ENCODE measurements at regions not wholly inside any gene's neighbourhood (a gene's known extent, or its start where the extent isn't known, plus 50 kb on each side); places are given as distances from the start of the nearest gene placed in this dataset.
A peak's percentile ranks its signal among the peaks of the same experiment; 100 is the strongest.
"Not testable (repeated sequence)": the region's sequence is repeated elsewhere in the genome, so short reads cannot be mapped to it uniquely, and the experiment has no call there.

DNA sequence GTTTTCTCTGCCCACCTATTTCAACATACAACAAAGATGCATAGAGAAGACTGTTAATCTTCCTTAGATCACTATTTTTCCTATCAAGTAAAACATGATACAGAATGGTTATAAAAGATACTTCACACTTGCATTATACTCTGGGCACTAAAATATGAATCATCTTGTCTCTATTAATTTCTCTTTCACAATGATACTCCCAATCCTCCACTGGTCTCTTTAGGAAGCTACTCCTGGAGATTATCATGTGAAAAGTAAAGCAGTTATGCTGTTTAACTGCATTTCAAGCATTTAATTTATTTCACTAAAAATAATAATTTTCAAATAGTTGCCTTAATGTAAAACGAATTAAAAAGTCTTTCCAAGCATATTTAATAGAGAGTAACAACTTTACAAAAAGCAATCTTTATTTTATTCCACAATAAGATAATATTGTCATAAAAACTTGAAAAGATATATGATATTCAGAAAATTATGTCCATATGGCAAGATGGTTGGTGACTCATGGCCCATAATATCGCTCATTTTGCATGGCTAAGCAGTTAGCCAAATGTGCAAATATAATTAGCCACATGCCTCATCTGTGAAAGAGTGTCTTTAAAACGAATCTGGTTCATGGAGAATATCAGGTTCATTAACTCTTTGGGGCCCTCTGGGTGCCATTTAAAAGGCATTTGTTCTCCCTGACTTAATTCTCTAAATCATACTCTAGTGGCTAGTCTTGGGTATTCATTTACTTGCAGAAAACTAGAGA, 1569.0 kb upstream of the B3GALT2 start:
- DNase-seq: peak; percentile 99

DNA sequence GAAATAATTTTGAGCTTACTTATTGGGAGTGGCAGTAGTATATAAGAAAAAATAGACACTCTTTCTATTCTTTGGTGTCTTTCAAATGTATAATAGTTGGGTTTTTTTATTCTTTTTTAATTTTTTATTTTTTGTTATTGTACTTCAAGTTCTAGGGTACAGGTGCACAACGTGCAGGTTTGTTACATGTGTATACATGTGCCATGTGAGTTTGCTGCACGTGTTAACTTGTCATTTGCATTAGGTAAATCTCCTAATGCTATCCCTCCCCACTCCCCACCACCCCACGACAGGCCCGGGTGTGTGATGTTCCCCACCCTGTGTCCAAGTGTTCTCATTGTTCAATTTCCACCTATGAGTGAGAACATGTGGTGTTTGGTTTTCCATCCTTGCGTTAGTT, 1552.4 kb upstream of the B3GALT2 start:
- not testable (repeated sequence) for DNase-seq

DNA sequence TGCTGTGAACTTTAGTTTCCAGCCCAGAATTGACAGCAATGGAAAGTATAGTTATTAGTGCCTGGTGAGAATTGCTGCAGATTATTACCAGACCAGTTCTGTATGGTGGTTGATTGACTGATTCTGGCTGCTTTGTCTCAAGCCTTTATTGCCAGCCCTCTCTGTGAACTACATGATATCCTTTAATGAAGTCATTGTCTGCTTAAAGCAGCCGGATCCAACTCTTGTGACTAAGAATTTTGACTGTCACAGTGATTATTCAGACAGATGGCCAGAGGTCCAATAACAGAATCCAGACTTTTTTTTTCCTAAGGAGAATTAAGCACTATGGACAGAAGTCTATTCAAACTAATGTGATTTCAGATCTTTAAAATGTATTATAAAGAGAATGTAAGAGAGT, 1548.6 kb upstream of the B3GALT2 start:
- DNase-seq: peak; percentile 89

DNA sequence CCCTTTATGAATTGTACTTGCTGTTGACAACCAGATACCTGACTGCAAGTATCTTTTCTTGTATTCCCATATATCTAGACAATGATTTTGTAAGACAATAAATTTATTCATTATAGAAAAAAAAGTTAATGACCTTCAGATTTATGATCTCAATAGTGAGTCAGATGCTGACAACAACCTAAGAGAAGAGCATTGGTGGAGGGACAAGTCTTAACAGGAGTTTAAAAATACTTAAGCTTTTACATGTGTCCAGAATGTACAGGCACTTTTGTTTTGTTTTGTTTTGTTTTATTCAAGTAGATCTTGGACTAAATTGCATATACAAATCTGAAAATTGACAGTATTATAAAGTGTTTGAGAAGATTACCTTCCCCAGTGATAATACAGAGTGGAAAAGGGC, 1544.6 kb upstream of the B3GALT2 start:
- DNase-seq: no peak

DNA sequence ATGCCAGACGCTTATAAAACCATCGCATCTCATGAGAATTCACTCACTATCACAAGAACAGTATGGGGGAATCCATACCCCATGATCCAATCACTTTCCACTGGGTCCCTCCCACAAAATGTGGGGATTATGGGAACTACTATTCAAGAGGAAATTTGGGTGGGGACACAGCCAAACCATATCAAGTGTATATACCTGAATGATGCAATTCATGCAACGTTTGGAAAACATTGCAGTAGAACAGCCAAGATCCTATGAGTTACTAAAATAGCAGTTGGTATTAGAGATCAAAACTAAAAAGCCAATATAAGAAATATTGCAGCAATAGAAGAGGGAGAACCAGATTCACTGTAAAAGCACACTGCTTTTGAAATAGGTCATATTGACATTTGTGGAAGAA, 1543.9 kb upstream of the B3GALT2 start:
- no peak for DNase-seq

DNA sequence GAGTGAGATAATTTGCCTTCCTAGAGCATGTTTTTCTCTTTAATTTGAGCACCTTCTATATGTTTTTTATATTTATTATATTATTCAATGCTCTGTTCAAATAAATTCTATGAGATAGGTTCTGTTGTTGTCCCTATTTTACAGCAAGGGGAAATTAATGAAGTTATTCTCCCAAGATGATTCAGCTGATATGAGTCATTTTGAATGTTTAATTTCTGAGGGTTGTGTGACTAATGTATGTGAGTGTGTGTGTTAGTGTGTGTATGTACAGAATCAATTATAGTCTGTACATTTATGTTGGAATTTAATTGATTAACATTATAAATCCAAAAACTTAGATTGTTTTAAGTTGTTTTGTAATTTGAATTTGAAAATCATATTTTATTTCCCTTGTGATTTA, 1536.7 kb upstream of the B3GALT2 start:
- no peak for DNase-seq

DNA sequence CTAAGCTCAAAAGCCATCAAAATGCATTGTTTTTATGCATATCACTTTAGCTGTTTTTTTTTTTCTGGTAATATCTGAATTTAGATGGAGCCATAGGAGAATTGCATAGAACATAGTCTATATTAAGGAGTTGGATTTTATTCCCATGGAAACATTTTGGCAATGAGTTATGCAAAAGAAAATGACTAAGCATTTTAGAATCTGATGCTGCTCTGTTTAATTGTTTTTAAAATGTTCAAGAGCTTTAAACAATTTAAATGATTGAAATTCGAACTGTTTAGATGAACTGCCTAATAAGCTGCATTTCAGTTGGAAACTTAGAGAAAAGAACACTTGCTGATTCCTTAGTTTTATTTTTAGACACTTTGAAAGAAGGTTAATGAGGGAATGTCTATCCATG, 1531.5 kb upstream of the B3GALT2 start:
- DNase-seq: peak; percentile 33

DNA sequence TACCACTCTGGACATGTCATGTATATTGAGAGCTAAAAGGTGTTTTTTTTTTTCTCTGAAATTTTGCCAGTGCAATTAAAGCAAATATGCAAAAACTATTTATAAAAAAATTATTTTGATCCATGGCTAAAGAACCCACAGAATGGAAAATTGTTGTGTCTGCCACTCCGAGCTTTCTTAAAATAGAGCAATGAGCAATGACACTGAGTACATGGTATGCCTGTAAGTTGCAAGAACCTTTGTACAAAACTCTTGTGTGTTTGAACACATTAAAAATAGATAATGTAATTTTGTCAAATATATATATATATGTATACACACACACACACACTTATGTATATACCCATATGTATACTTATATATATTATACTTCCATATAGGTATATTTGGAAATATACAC, 1530.9 kb upstream of the B3GALT2 start:
- no peak for DNase-seq

DNA sequence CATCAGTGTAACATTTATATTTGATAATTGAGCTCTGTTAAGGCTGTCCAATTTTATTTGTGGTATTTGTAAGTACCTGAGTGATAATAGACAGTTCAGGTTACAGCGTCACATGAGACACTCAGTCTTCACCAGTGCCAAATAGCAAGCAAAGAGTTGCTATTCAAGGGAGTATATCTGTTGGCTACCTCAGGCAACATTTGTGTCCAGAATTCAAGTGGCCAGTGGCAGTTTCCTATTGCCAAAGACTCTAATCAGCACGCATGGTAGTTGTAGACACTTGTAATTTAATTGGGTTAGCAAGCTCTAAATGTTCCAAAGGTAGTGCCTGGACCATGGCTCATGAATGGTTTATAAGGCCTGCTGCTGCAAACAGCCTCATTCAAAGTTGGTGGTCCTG, 1524.3 kb upstream of the B3GALT2 start:
- no peak for DNase-seq

DNA sequence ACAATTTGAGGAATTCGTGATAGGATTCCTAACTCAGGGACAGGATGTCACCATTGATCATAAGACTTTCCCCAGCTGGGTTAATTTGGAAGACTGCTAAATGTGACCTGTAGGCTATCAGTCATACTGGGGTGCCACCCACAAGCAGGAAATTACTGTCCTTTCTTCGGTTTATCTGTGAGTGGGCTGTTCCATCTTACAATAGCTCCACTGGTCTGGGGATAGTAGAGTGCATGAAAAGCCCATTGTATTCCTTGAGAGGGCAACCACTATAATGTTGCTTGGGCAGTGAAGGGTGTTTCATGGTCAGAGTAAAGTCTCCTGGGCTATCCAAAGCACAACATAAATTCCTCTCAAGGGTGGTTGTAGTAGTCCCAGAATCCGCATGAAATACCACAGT, 1523.0 kb upstream of the B3GALT2 start:
- DNase-seq: no peak

DNA sequence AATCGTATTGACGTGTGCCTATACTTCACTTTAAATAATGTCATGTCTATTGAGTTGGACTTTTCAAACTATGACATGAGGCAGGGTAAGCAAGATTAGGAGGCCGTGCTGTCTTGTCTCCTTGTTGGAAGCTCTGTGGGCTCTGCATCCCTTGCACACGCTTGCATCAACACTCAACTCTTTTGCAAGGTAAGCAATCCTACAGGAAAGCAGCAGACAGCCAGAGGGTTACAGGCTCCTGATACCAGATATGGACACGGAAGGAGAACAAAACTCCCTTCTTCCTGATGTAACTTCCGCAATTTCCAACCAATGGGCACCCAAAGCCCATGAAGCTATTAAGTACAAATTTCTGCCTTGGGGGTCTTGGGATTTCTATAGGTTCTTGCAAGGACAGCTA, 1520.7 kb upstream of the B3GALT2 start:
- DNase-seq: no peak

DNA sequence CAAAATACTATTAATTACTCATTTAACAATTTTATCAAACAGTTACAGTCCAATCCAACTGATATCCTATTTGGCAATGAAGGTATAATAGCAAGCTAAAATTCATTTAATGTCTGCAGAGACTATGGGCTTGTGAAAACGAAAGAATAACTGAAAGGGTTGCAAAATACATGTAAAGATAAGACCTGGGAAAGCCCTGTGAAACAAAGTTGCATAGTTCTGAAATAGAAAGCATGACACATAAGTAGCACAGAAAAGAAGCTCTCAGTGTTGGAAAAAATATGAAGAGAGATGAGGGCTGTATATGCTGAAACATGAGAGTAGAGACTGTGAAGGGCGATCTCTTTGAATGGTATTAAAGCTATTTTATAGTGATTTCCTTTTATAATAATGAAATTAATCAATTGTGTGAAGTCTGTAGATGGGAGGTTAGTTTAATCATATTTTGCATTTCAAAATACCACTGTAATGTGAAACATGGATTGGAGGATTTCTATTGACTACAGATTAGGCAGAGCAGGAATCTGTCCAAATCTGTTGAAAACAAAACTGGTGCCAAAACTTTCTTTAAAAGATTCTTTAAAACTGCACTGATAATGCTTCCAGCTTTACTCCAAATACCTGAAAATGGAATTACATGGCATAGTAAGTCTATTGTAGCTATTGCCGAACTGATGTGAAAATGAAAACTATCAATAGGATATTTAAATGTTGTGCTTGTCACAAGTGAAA, 1518.9 kb upstream of the B3GALT2 start:
- peak; percentile 78 for DNase-seq

DNA sequence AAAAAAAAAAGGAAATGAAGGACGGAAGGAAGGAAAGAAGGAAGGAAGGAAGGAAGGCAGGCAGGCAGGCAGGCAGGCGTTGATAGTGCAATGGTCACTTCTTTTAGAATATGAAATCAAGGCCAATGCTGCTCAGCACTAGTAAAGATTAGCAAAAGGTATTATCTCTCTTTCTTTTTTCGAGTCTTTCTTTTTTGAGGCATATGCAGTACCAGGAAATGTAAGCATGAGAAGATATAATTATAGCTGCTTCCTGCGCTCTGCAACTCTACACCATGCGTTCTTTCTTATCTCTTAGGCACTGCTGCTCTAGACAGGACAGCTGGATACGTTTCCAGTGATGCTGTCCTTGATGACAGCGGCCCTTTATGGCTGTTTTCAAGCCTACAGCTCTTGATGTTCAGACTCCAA, 1512.5 kb upstream of the B3GALT2 start:
- DNase-seq: no peak

DNA sequence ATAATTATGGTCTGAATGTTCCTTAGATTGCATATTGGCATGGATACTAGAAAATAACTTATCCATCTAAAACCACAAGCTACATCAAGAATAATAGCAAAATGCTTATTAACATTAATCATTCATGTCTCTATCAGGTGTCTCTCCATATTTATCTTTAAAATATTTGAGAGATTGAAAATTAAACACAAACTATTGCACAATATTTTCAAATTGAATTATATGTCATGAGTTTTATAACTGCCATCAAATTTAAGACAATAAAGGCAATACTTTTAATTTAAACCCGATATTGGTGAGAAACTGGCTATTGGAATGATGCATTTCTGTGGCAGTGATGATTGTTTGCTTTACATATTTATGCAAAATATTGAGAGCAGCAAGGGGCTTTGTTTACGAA, 1506.8 kb upstream of the B3GALT2 start:
- DNase-seq: no peak

DNA sequence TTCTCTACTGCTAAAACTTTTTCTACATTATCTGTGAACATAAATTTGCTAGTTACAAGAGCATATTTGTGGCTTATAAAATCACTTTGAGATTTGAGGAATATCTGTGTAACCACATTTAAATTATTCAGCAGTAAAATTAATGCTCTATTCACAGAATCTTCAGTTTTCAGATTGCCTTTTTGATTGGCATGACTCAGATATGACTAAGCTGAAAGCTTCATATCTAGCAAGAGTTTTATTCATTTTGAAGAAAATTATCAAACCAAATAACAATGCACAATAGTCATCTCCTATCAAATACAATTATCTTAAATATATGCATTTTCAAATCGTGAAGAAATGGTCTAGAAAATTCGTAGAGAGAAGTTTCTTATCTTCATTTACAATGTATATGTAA, 1498.2 kb upstream of the B3GALT2 start:
- no peak for DNase-seq

DNA sequence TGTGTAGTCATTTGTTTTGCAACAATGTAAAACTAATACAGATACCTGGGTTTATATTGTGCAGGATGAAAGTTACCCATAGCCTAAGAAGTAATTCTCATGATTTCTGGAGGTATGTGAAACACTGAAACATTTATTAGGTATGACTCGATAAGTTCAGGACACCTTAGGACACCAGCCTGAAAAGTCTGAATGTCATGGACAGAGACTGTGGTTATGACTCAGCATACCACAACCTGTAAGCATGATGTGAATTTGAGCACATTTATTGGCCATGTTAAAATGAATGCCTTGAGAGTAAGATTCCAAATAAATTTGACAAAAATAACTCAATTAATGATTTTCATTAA, 1471.7 kb upstream of the B3GALT2 start:
- no peak for DNase-seq

DNA sequence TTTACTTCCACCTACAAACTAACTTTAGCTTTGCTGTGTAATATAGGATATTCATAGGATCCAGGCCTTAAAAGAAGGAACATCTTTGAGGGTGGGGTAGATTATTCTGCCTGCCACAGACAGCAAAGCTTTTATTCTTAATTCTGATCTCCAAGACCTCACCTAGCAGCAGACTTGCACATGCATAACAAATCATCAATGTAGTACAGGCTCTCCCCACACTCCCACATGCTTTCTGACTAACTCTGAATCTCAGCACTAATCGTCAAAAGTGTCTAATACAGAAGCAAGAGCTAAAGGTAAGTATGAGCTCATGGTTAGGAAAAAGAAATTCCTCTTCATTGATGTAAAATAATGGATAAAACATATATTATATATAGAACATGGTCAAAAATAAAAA, 1468.5 kb upstream of the B3GALT2 start:
- no peak for DNase-seq

DNA sequence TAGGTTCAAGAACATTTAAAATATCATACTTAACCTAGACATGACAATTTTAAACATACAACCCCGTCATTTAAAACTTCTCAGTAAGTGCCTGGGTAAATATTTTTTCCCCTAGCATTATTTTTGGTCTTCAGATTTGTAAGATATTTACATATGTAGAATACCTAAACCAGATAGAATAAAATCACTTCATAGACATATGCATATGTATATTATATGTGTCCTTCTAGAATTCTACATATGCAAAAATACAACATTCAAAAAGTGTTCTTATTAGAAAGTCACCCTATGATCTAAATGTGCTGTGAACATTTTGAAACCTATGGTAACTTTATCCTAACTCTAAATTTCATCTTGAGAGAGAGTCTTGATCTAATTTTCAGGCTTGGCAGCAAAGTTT, 1467.0 kb upstream of the B3GALT2 start:
- no peak for DNase-seq

DNA sequence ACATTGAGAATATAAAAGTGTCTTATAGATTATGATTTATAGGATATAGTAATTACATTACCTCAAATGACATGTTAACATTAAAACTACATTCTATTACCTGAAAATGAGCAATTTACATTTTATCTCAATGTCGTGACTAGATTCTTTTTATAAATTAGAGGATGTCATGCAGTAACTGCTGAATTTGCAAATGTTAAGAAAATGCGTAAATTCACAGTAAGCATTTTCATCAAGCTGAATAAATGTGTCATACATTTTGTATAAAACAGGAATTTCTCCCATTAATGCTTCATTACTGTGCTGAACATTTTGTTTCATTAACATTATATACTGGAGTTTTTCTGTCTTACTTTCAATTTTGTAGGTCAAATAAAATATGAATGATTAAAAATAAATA, 1460.7 kb upstream of the B3GALT2 start:
- no peak for DNase-seq

DNA sequence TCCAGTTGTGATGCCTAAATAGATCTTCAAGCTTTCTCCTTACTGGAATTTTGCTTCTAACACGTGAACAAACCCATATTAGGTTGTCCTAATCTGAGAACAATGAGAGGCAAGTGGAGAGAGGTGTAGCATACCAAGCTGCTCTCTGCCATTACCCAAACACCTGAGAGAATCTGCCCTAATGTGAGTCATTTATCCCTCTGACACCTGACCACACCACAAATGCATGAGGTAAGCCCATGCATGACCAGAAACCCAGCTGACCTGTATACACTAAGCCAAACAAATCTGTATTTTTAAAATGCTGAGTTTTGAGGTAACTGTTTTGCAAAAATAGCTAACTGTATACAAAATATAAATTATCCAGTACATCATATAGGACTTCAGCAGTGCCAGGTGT, 1458.1 kb upstream of the B3GALT2 start:
- DNase-seq: no peak

DNA sequence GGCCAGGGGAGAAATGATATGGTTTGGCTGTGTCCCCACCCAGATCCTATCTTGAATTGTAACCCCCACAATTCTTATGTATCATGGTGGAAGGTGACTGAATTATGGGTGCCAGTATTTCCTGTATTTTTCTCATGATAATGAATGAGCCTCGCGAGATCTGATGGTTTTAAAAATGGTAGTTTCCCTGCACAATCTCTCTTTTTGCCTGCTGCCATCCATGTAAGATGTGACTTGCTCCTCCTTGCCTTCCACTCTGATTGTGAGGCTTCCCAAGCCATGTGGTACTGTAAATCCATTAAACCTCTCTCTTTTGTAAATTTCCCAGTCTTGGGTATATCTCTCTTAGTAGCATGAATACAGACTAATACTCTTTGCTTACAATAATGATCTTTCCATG, 1453.9 kb upstream of the B3GALT2 start:
- DNase-seq: no peak

DNA sequence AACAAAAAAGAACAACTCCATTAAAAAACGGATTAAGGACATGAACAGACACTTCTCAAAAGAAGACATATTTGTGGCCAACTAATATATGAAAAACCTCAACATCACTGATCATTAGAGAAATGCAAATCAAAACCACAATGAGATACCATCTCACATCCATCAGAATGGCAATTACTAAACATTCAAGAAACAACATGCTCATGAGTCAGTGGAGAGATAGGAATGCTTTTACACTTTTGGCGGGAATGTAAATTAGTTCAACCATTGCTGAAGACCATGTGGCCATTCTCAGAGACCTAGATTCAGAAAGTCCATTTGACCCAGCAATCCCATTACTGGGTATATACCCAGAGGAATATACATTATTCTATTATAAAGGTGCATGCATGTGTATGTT, 1442.6 kb upstream of the B3GALT2 start:
- DNase-seq: no peak

DNA sequence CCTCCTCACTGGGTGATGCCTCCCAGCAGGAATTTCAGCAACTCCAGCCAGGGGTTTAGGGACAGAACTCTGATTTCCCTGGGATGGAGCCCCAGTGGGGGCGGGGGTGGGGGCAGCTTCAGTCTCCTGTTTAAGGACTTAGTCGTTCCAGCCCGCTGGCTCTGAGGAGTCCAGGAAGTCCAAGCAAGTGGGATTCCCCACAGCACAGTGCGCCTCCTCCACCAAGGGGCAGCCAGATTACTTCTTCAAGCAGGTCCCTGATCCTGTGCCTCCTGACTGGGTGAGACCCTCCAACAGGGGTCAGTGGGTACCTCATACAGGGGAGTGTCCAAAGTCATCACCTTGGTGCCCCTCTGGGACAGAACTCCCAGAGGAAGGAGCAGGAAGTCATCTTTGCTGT, 1438.4 kb upstream of the B3GALT2 start:
- DNase-seq: no peak

DNA sequence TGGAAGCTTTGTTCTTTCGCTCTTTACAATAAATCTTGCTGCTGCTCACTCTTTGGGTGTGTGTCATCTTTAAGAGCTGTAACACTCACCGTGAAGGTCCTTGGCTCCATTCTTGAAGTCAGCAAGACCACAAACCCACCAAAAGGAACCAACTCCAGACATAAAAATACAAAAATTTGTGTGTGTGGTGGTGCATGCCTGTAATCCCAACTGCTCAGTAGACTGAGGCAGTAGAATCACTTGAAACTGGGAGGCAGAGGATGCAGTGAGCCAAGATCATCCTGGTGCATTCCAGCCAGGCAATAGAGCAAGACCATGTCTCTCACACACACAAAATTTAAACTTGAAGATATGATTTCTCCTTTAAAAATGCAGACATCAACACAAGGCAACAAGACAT, 1431.7 kb upstream of the B3GALT2 start:
- DNase-seq: no peak

DNA sequence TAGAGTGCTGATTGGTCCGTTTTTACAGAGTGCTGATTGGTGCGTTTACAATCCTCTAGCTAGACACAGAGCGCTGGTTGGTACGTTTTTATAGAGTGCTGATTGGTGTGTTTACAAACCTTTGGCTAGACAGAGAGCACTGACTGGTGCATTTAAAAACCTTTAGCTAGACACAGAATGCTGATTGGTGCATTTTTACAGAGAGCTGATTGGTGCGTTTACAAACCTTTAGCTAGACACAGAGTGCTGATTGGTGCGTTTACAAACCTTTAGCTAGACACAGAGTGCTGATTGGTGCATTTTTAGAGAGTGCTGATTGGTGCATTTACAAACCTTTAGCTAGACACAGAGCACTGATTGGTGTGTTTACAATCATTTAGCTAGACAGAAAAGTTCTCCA, 1430.9 kb upstream of the B3GALT2 start:
- not testable (repeated sequence) for DNase-seq

Data from NCI-H446 treated with DMSO at 0.1 percent for 48 hours (cell line).